HG03159 (cell line): ENCODE measurements at regions not wholly inside any gene's neighbourhood (a gene's known extent, or its start where the extent isn't known, plus 50 kb on each side); places are given as distances from the start of the nearest gene placed in this dataset.
A peak's percentile ranks its signal among the peaks of the same experiment; 100 is the strongest.

Experiments used
- ATAC-seq: cut with Tn5 transposase; IDR thresholded peaks from one replicate; pipeline ENCODE4 v1.9.1; 2021; ENCODE audit warnings: mild to moderate bottlenecking, moderate library complexity; ENCODE audit not compliant: unreplicated experiment

- peak; percentile 60 for ATAC-seq
These were observed 127.4 kb upstream of the DPYD start for GRCh38 chr1:98048244-98048643.

- no peak for ATAC-seq
These were observed 126.3 kb upstream of the DPYD start for GRCh38 chr1:98047171-98047570.

- no peak for ATAC-seq
These were observed 125.2 kb upstream of the DPYD start for GRCh38 chr1:98045767-98046641.

GRCh38 chr1:98045211-98045766, 124.5 kb upstream of the DPYD start:
- ATAC-seq: no peak

- no peak for ATAC-seq
These were observed 123.9 kb upstream of the DPYD start for GRCh38 chr1:98044766-98045165.

- no peak for ATAC-seq
These were observed 123.3 kb upstream of the DPYD start for GRCh38 chr1:98044071-98044697.

- ATAC-seq: no peak
These were observed 114.8 kb upstream of the DPYD start for GRCh38 chr1:98035602-98036002.

- ATAC-seq: no peak
These were observed 113.7 kb upstream of the DPYD start for GRCh38 chr1:98034505-98034904.

GRCh38 chr1:98032958-98033357, 112.1 kb upstream of the DPYD start:
- no peak for ATAC-seq

GRCh38 chr1:98030976-98031375, 110.1 kb upstream of the DPYD start:
- no peak for ATAC-seq

- no peak for ATAC-seq
These were observed 109.6 kb upstream of the DPYD start for GRCh38 chr1:98030483-98030882.

- no peak for ATAC-seq
These were observed 108.0 kb upstream of the DPYD start for GRCh38 chr1:98028800-98029199.

GRCh38 chr1:98027103-98027705, 106.4 kb upstream of the DPYD start:
- ATAC-seq: no peak

GRCh38 chr1:98025858-98026257, 105.0 kb upstream of the DPYD start:
- ATAC-seq: no peak

GRCh38 chr1:98021126-98021525, 100.3 kb upstream of the DPYD start:
- ATAC-seq: no peak

GRCh38 chr1:98019747-98020146, 98.9 kb upstream of the DPYD start:
- no peak for ATAC-seq

GRCh38 chr1:98018074-98018473, 97.2 kb upstream of the DPYD start:
- no peak for ATAC-seq

GRCh38 chr1:98017184-98017583, 96.3 kb upstream of the DPYD start:
- no peak for ATAC-seq

GRCh38 chr1:98008373-98008772, 87.5 kb upstream of the DPYD start:
- no peak for ATAC-seq

GRCh38 chr1:98005326-98006010, 84.6 kb upstream of the DPYD start:
- no peak for ATAC-seq

- ATAC-seq: no peak
These were observed 82.6 kb upstream of the DPYD start for GRCh38 chr1:98003442-98003841.
